DOHH2 (cell line): ENCODE measurements at regions not wholly inside any gene's neighbourhood (a gene's known extent, or its start where the extent isn't known, plus 50 kb on each side); places are given as distances from the start of the nearest gene placed in this dataset.
A peak's percentile ranks its signal among the peaks of the same experiment; 100 is the strongest.

Experiments used
- H3F3A ChIP-seq: fragments of 200-600 bp; sonication (generic), shearing (Covaris generic); 2 replicates; pipeline ENCODE4 v1.6.0; 2016; ENCODE audit warnings: antibody characterized with exemption, mild to moderate bottlenecking; ENCODE audit not compliant: control insufficient read depth, insufficient read depth
- H3K27ac ChIP-seq: fragments of 200-600 bp; sonication (generic); 2 replicates; pipeline ENCODE4 v1.5.1; 2014; ENCODE audit warnings: low read depth, mild to moderate bottlenecking, low read length, moderate library complexity
- H3K27me3 ChIP-seq: fragments of 200-600 bp; sonication (generic); 2 replicates; pipeline ENCODE4 v1.6.1; 2014; ENCODE audit warnings: mild to moderate bottlenecking, low read length, mixed read lengths; ENCODE audit not compliant: control insufficient read depth
- H3K36me3 ChIP-seq: fragments of 200-600 bp; sonication (generic); 2 replicates; pipeline ENCODE4 v1.6.1; 2014; ENCODE audit warnings: mild to moderate bottlenecking, low read length, moderate library complexity, mixed read lengths; ENCODE audit not compliant: control insufficient read depth
- H3K4me1 ChIP-seq: fragments of 200-600 bp; sonication (generic); 2 replicates; pipeline ENCODE4 v1.6.1; 2014; ENCODE audit warnings: mild to moderate bottlenecking, low read length, mixed read lengths; ENCODE audit not compliant: control insufficient read depth
- H3K4me2 ChIP-seq: fragments of 200-600 bp; sonication (generic); 2 replicates; pipeline ENCODE4 v1.6.0; 2014; ENCODE audit warnings: mild to moderate bottlenecking, low read length, moderate library complexity
- H3K4me3 ChIP-seq: fragments of 200-600 bp; sonication (generic); 2 replicates; pipeline ENCODE4 v1.5.1; 2014; ENCODE audit warnings: mild to moderate bottlenecking, low read length, mixed read lengths
- H3K79me2 ChIP-seq: fragments of 200-600 bp; sonication (generic); 2 replicates; pipeline ENCODE4 v1.6.1; 2014; ENCODE audit warnings: mild to moderate bottlenecking, low read length, mixed read lengths; ENCODE audit not compliant: control insufficient read depth
- H3K9me2 ChIP-seq: fragments of 200-600 bp; sonication (generic); replicated peaks from 2 replicates; pipeline ENCODE4 v1.6.1; 2014; ENCODE audit warnings: mild to moderate bottlenecking, low read length, mixed read lengths; ENCODE audit not compliant: control insufficient read depth
- H3K9me3 ChIP-seq: fragments of 200-600 bp; sonication (generic); 2 replicates; pipeline ENCODE4 v1.6.1; 2014; ENCODE audit warnings: antibody characterized with exemption, low read length, mixed read lengths; ENCODE audit not compliant: control insufficient read depth, insufficient read depth
- H4K20me1 ChIP-seq: fragments of 200-600 bp; sonication (generic); 2 replicates; pipeline ENCODE4 v1.6.0; 2014; ENCODE audit warnings: low read depth, mild to moderate bottlenecking, antibody characterized with exemption, low read length, moderate library complexity; ENCODE audit not compliant: control insufficient read depth, insufficient read depth
- CTCF ChIP-seq: fragments of 200-600 bp; sonication (generic); IDR thresholded peaks from one replicate; pipeline ENCODE4 v1.5.1; 2014; ENCODE audit warnings: antibody characterized with exemption, mild to moderate bottlenecking, low read depth, low read length; ENCODE audit not compliant: poor library complexity, severe bottlenecking
- EZH2phosphoT487 ChIP-seq: fragments of 200-600 bp; sonication (generic); IDR thresholded peaks from 2 replicates; pipeline ENCODE4 v1.6.1; 2017; ENCODE audit warnings: borderline replicate concordance, mild to moderate bottlenecking, antibody characterized with exemption, low read length, moderate library complexity, mixed read lengths

GRCh38 chr4:153148791-153149190 lies 55.5 kb upstream of the TRIM2 start:
- peaks cover 3% of the 10 kb centered on the region for H3F3A ChIP-seq
- TF ChIP-seq EZH2phosphoT487: no peak
- no peak for TF ChIP-seq CTCF
- H3K9me2 ChIP-seq: no peaks in the 10 kb centered on the region
- H3K4me1 ChIP-seq: peaks cover 33% of the 10 kb centered on the region
- H3K36me3 ChIP-seq: no peaks in the 10 kb centered on the region
- H3K4me2 ChIP-seq: no peak overlapping the region
- H3K79me2 ChIP-seq: no peaks in the 10 kb centered on the region
- H4K20me1 ChIP-seq: no peaks in the 10 kb centered on the region
- H3K27me3 ChIP-seq: peaks cover 16% of the 10 kb centered on the region
- no peak overlapping the region for H3K27ac ChIP-seq
- H3K4me3 ChIP-seq: no peak overlapping the region
- H3K9me3 ChIP-seq: no peaks in the 10 kb centered on the region

- H3K36me3 ChIP-seq: no peaks in the 10 kb centered on the region
- H3K4me3 ChIP-seq: peak overlapping the region; percentile 48
- no peak overlapping the region for H3K27ac ChIP-seq
- H4K20me1 ChIP-seq: no peaks in the 10 kb centered on the region
- H3K4me1 ChIP-seq: peaks cover 50% of the 10 kb centered on the region
- TF ChIP-seq EZH2phosphoT487 (no peak), CTCF (no peak)
- H3K27me3 ChIP-seq: peaks cover 16% of the 10 kb centered on the region
- H3K9me2 ChIP-seq: no peaks in the 10 kb centered on the region
- H3F3A ChIP-seq: peaks cover 3% of the 10 kb centered on the region
- no peaks in the 10 kb centered on the region for H3K79me2 ChIP-seq
- H3K4me2 ChIP-seq: peak overlapping the region; percentile 75
- H3K9me3 ChIP-seq: no peaks in the 10 kb centered on the region
Measured at GRCh38 chr4:153151535-153152455, 52.4 kb upstream of the TRIM2 start.

GRCh38 chr4:153152501-153153338 lies 51.5 kb upstream of the TRIM2 start:
- Histone ChIP-seq H3K9me3 (no peaks in the 10 kb centered on the region), H4K20me1 (no peaks in the 10 kb centered on the region), H3K79me2 (no peaks in the 10 kb centered on the region), H3F3A (peaks cover 3% of the 10 kb centered on the region), H3K4me2 (peak overlapping the region; percentile 75), H3K27me3 (peaks cover 16% of the 10 kb centered on the region), H3K9me2 (no peaks in the 10 kb centered on the region), H3K4me1 (peaks cover 52% of the 10 kb centered on the region), H3K36me3 (no peaks in the 10 kb centered on the region), H3K27ac (no peak overlapping the region), H3K4me3 (peak overlapping the region; percentile 67)
- TF ChIP-seq EZH2phosphoT487 (no peak), CTCF (no peak)
